ENCODE measurements at regions not wholly inside any gene's neighbourhood (a gene's known extent, or its start where the extent isn't known, plus 50 kb on each side); places are given as distances from the start of the nearest gene placed in this dataset.
"Not testable (repeated sequence)": the region's sequence is repeated elsewhere in the genome, so short reads cannot be mapped to it uniquely, and the experiment has no call there.

GRCh38 chr6:134632982-134633940 is 315.3 kb upstream of the SGK1 start:
- DNase-seq = not testable (repeated sequence)

- DNase-seq = no peak
These were observed 314.1 kb upstream of the SGK1 start for GRCh38 chr6:134632024-134632423.

GRCh38 chr6:134631398-134631924 is 313.5 kb upstream of the SGK1 start:
- no peak for DNase-seq

- DNase-seq = no peak
These were observed 312.7 kb upstream of the SGK1 start for GRCh38 chr6:134630508-134631121.

GRCh38 chr6:134628154-134628553 is 310.2 kb upstream of the SGK1 start:
- no peak for DNase-seq

GRCh38 chr6:134627707-134628106 is 309.8 kb upstream of the SGK1 start:
- no peak for DNase-seq

GRCh38 chr6:134626589-134626988 is 308.7 kb upstream of the SGK1 start:
- DNase-seq = no peak

GRCh38 chr6:134626086-134626485 is 308.2 kb upstream of the SGK1 start:
- no peak for DNase-seq

GRCh38 chr6:134624781-134625180 is 306.9 kb upstream of the SGK1 start:
- DNase-seq = no peak

GRCh38 chr6:134623401-134623800 is 305.5 kb upstream of the SGK1 start:
- DNase-seq = no peak

- DNase-seq = no peak
These were observed 304.7 kb upstream of the SGK1 start for GRCh38 chr6:134622382-134623173.

- DNase-seq = no peak
These were observed 303.9 kb upstream of the SGK1 start for GRCh38 chr6:134621858-134622257.

GRCh38 chr6:134619789-134620188 is 301.9 kb upstream of the SGK1 start:
- peak; percentile 69 for DNase-seq

- DNase-seq = no peak
These were observed 301.2 kb upstream of the SGK1 start for GRCh38 chr6:134619077-134619476.

GRCh38 chr6:134614606-134615485 is 296.9 kb upstream of the SGK1 start:
- DNase-seq = no peak

- not testable (repeated sequence) for DNase-seq
These were observed 294.2 kb upstream of the SGK1 start for GRCh38 chr6:134612128-134612527.

- DNase-seq = no peak
These were observed 292.5 kb upstream of the SGK1 start for GRCh38 chr6:134610411-134610810.

- no peak for DNase-seq
These were observed 291.9 kb upstream of the SGK1 start for GRCh38 chr6:134609716-134610261.

GRCh38 chr6:134607411-134607810 is 289.5 kb upstream of the SGK1 start:
- DNase-seq = peak; percentile 4

- DNase-seq = no peak
These were observed 287.1 kb upstream of the SGK1 start for GRCh38 chr6:134605034-134605433.

- no peak for DNase-seq
These were observed 286.2 kb upstream of the SGK1 start for GRCh38 chr6:134604014-134604676.

Measured in fibroblast of skin of back (primary cell).